T-helper 2 cell treated with Interferon-gamma antibody and Interleukin-4, amounts not matched to agents 5 μg/mL and 100 μg/mL, for 36 hours (primary cell): ENCODE measurements at regions not wholly inside any gene's neighbourhood (a gene's known extent, or its start where the extent isn't known, plus 50 kb on each side); places are given as distances from the start of the nearest gene placed in this dataset.

Experiments
- DNase-seq: peaks from one replicate; pipeline ENCODE4 v3.0.0; 2021; ENCODE audit warnings: low spot score
- H3K27ac Mint-ChIP-seq: one replicate; pipeline ENCODE4 v1.8.0; 2021; ENCODE audit warnings: mild to moderate bottlenecking, mixed read lengths
- H3K27me3 Mint-ChIP-seq: one replicate; pipeline ENCODE4 v1.8.0; 2021; ENCODE audit warnings: low read depth, mixed read lengths
- H3K36me3 Mint-ChIP-seq: one replicate; pipeline ENCODE4 v1.8.0; 2021; ENCODE audit warnings: low read depth, mixed read lengths
- H3K4me1 Mint-ChIP-seq: one replicate; pipeline ENCODE4 v1.8.0; 2021; ENCODE audit warnings: low read depth, mixed read lengths
- H3K4me3 Mint-ChIP-seq: one replicate; pipeline ENCODE4 v1.8.0; 2022; ENCODE audit warnings: mild to moderate bottlenecking, moderate library complexity, mixed read lengths
- H3K9me3 Mint-ChIP-seq: one replicate; pipeline ENCODE4 v1.8.0; 2021; ENCODE audit warnings: mixed read lengths

- Mint-ChIP-seq H3K9me3 (peaks cover 3% of the 10 kb centered on the region), H3K27me3 (peaks cover 7% of the 10 kb centered on the region), H3K4me3 (no peak overlapping the region), H3K27ac (no peak overlapping the region), H3K36me3 (no peaks in the 10 kb centered on the region), H3K4me1 (no peaks in the 10 kb centered on the region)
- DNase-seq: no peak
Measured at GRCh38 chr15:93176065-93176464, 87.1 kb upstream of the RGMA start.

GRCh38 chr15:93174836-93175235 is 85.8 kb upstream of the RGMA start:
- Mint-ChIP-seq H3K9me3 (peaks cover 3% of the 10 kb centered on the region), H3K27me3 (peaks cover 7% of the 10 kb centered on the region), H3K36me3 (no peaks in the 10 kb centered on the region), H3K27ac (no peak overlapping the region), H3K4me1 (no peaks in the 10 kb centered on the region), H3K4me3 (no peak overlapping the region)
- no peak for DNase-seq

GRCh38 chr15:93173369-93173768 is 84.4 kb upstream of the RGMA start:
- Mint-ChIP-seq H3K36me3 (no peaks in the 10 kb centered on the region), H3K27ac (no peak overlapping the region), H3K4me3 (no peak overlapping the region), H3K4me1 (no peaks in the 10 kb centered on the region), H3K9me3 (peaks cover 3% of the 10 kb centered on the region), H3K27me3 (peaks cover 7% of the 10 kb centered on the region)
- no peak for DNase-seq

- no peak for DNase-seq
- no peak overlapping the region for H3K4me3 Mint-ChIP-seq
- peaks cover 3% of the 10 kb centered on the region for H3K9me3 Mint-ChIP-seq
- H3K4me1 Mint-ChIP-seq: no peaks in the 10 kb centered on the region
- H3K36me3 Mint-ChIP-seq: no peaks in the 10 kb centered on the region
- H3K27me3 Mint-ChIP-seq: peaks cover 9% of the 10 kb centered on the region
- no peak overlapping the region for H3K27ac Mint-ChIP-seq
Measured at GRCh38 chr15:93171476-93171875, 82.5 kb upstream of the RGMA start.

- peaks cover 3% of the 10 kb centered on the region for H3K9me3 Mint-ChIP-seq
- no peak for DNase-seq
- H3K27ac Mint-ChIP-seq: no peak overlapping the region
- peaks cover 9% of the 10 kb centered on the region for H3K27me3 Mint-ChIP-seq
- H3K4me1 Mint-ChIP-seq: no peaks in the 10 kb centered on the region
- no peaks in the 10 kb centered on the region for H3K36me3 Mint-ChIP-seq
- no peak overlapping the region for H3K4me3 Mint-ChIP-seq
Measured at GRCh38 chr15:93170329-93170728, 81.3 kb upstream of the RGMA start.

- peaks cover 3% of the 10 kb centered on the region for H3K4me1 Mint-ChIP-seq
- no peak overlapping the region for H3K4me3 Mint-ChIP-seq
- no peaks in the 10 kb centered on the region for H3K36me3 Mint-ChIP-seq
- H3K27ac Mint-ChIP-seq: no peak overlapping the region
- H3K27me3 Mint-ChIP-seq: peaks cover 8% of the 10 kb centered on the region
- DNase-seq: no peak
- H3K9me3 Mint-ChIP-seq: peaks cover 2% of the 10 kb centered on the region
Measured at GRCh38 chr15:93168910-93169309, 79.9 kb upstream of the RGMA start.

GRCh38 chr15:93167291-93167690 is 78.3 kb upstream of the RGMA start:
- no peak overlapping the region for H3K27ac Mint-ChIP-seq
- no peaks in the 10 kb centered on the region for H3K36me3 Mint-ChIP-seq
- no peak for DNase-seq
- H3K4me1 Mint-ChIP-seq: peaks cover 3% of the 10 kb centered on the region
- no peaks in the 10 kb centered on the region for H3K9me3 Mint-ChIP-seq
- no peak overlapping the region for H3K4me3 Mint-ChIP-seq
- H3K27me3 Mint-ChIP-seq: peaks cover 8% of the 10 kb centered on the region

- Mint-ChIP-seq H3K36me3 (no peaks in the 10 kb centered on the region), H3K4me1 (peaks cover 3% of the 10 kb centered on the region), H3K4me3 (no peak overlapping the region), H3K27me3 (peaks cover 8% of the 10 kb centered on the region), H3K27ac (no peak overlapping the region), H3K9me3 (no peaks in the 10 kb centered on the region)
- no peak for DNase-seq
Measured at GRCh38 chr15:93166675-93167074, 77.7 kb upstream of the RGMA start.

GRCh38 chr15:93165734-93166470 is 76.9 kb upstream of the RGMA start:
- peaks cover 8% of the 10 kb centered on the region for H3K27me3 Mint-ChIP-seq
- no peaks in the 10 kb centered on the region for H3K9me3 Mint-ChIP-seq
- H3K36me3 Mint-ChIP-seq: no peaks in the 10 kb centered on the region
- peaks cover 3% of the 10 kb centered on the region for H3K4me1 Mint-ChIP-seq
- H3K27ac Mint-ChIP-seq: no peak overlapping the region
- no peak overlapping the region for H3K4me3 Mint-ChIP-seq
- DNase-seq: no peak

GRCh38 chr15:93164409-93164808 is 75.4 kb upstream of the RGMA start:
- Mint-ChIP-seq H3K9me3 (no peaks in the 10 kb centered on the region), H3K27ac (no peak overlapping the region), H3K4me3 (no peak overlapping the region)

GRCh38 chr15:93162560-93162959 is 73.5 kb upstream of the RGMA start:
- H3K27me3 Mint-ChIP-seq: peaks cover 6% of the 10 kb centered on the region
- no peak for DNase-seq
- no peaks in the 10 kb centered on the region for H3K9me3 Mint-ChIP-seq
- peaks cover 3% of the 10 kb centered on the region for H3K4me1 Mint-ChIP-seq
- H3K27ac Mint-ChIP-seq: no peak overlapping the region
- H3K36me3 Mint-ChIP-seq: no peaks in the 10 kb centered on the region
- no peak overlapping the region for H3K4me3 Mint-ChIP-seq

More at GRCh38 chr15:93164409-93164808, 75.4 kb upstream of the RGMA start:
- peak; percentile 27 for DNase-seq
- Mint-ChIP-seq H3K27me3 (peaks cover 8% of the 10 kb centered on the region), H3K36me3 (no peaks in the 10 kb centered on the region), H3K4me1 (peaks cover 3% of the 10 kb centered on the region)

- peaks cover 3% of the 10 kb centered on the region for H3K4me1 Mint-ChIP-seq
- no peaks in the 10 kb centered on the region for H3K9me3 Mint-ChIP-seq
- H3K4me3 Mint-ChIP-seq: no peak overlapping the region
- H3K36me3 Mint-ChIP-seq: no peaks in the 10 kb centered on the region
- H3K27ac Mint-ChIP-seq: no peak overlapping the region
- DNase-seq: no peak
- H3K27me3 Mint-ChIP-seq: peaks cover 4% of the 10 kb centered on the region
Measured at GRCh38 chr15:93159930-93160329, 70.9 kb upstream of the RGMA start.

- no peak overlapping the region for H3K4me3 Mint-ChIP-seq
- no peaks in the 10 kb centered on the region for H3K27me3 Mint-ChIP-seq
- DNase-seq: no peak
- no peaks in the 10 kb centered on the region for H3K36me3 Mint-ChIP-seq
- H3K4me1 Mint-ChIP-seq: no peaks in the 10 kb centered on the region
- H3K9me3 Mint-ChIP-seq: no peaks in the 10 kb centered on the region
- H3K27ac Mint-ChIP-seq: no peak overlapping the region
Measured at GRCh38 chr15:93158097-93158900, 69.3 kb upstream of the RGMA start.

GRCh38 chr15:93154666-93155065 is 65.7 kb upstream of the RGMA start:
- no peak overlapping the region for H3K4me3 Mint-ChIP-seq
- H3K27me3 Mint-ChIP-seq: peaks cover 6% of the 10 kb centered on the region
- peaks cover 6% of the 10 kb centered on the region for H3K4me1 Mint-ChIP-seq
- no peak for DNase-seq
- H3K9me3 Mint-ChIP-seq: no peaks in the 10 kb centered on the region
- H3K27ac Mint-ChIP-seq: no peak overlapping the region
- no peaks in the 10 kb centered on the region for H3K36me3 Mint-ChIP-seq
